WTC11 (cell line): ENCODE measurements at regions not wholly inside any gene's neighbourhood (a gene's known extent, or its start where the extent isn't known, plus 50 kb on each side); places are given as distances from the start of the nearest gene placed in this dataset.

Experiments used
- ATAC-seq: fragments of 200-7000 bp; cut with Tn5 transposase; 2 replicates; pipeline ENCODE4 v1.10.0; 2021; ENCODE audit warnings: mild to moderate bottlenecking, moderate library complexity
- CTCF ChIA-PET: fragments of 300-600 bp; sonication (Branson Sonifier 250); formaldehyde crosslinking; loops from one replicate; lab custom pipeline; 2021; ENCODE audit warnings: antibody characterized with exemption; lab: Charles Lee
- POLR2A ChIA-PET: fragments of 350-600 bp; sonication (Branson Sonifier 250); formaldehyde crosslinking; loops from one replicate; lab custom pipeline; 2021; ENCODE audit warnings: antibody characterized with exemption; lab: Charles Lee
- DNase-seq: peaks from one replicate; pipeline ENCODE4 v3.0.0; 2021; ENCODE audit warnings: low spot score
- H3K27ac Mint-ChIP-seq: 2 replicates; pipeline ENCODE4 v1.8.0; 2021; ENCODE audit warnings: mixed read lengths
- H3K27me3 Mint-ChIP-seq: 2 replicates; pipeline ENCODE4 v1.8.0; 2021; ENCODE audit warnings: low read depth, mild to moderate bottlenecking, moderate library complexity, mixed read lengths
- H3K36me3 Mint-ChIP-seq: 2 replicates; pipeline ENCODE4 v1.8.0; 2021; ENCODE audit warnings: mixed read lengths
- H3K4me1 Mint-ChIP-seq: 2 replicates; pipeline ENCODE4 v1.8.0; 2022; ENCODE audit warnings: mixed read lengths
- H3K4me3 Mint-ChIP-seq: 2 replicates; pipeline ENCODE4 v1.8.0; 2021; ENCODE audit warnings: mild to moderate bottlenecking, moderate library complexity, mixed read lengths
- H3K9me3 Mint-ChIP-seq: 2 replicates; pipeline ENCODE4 v1.8.0; 2021; ENCODE audit warnings: mixed read lengths
- ATF1 ChIP-seq: sonication (generic); formaldehyde crosslinking; IDR thresholded peaks from 2 replicates; pipeline ENCODE4 v1.8.1; 2023; ENCODE audit warnings: mild to moderate bottlenecking, moderate library complexity, missing genetic modification reagents
- CREM ChIP-seq: sonication (generic); formaldehyde crosslinking; IDR thresholded peaks from 2 replicates; pipeline ENCODE4 v1.8.1; 2022; ENCODE audit warnings: mild to moderate bottlenecking, missing genetic modification reagents, moderate library complexity
- CTCF ChIP-seq: fragments of 200-600 bp; IDR thresholded peaks from 2 replicates; pipeline ENCODE4 v1.8.0; 2022; ENCODE audit warnings: antibody characterized with exemption
- E2F5 ChIP-seq: sonication (generic); formaldehyde crosslinking; IDR thresholded peaks from 2 replicates; pipeline ENCODE4 v1.8.1; 2022; ENCODE audit warnings: mild to moderate bottlenecking, moderate library complexity, missing genetic modification reagents
- ELF4 ChIP-seq: sonication (generic); formaldehyde crosslinking; IDR thresholded peaks from 2 replicates; pipeline ENCODE4 v1.8.1; 2022; ENCODE audit warnings: low read depth, mild to moderate bottlenecking, moderate library complexity, missing genetic modification reagents
- ESRRA ChIP-seq: sonication (generic); formaldehyde crosslinking; IDR thresholded peaks from 2 replicates; pipeline ENCODE4 v1.8.1; 2022; ENCODE audit warnings: mild to moderate bottlenecking, missing genetic modification reagents, borderline replicate concordance
- GTF2I ChIP-seq: fragments of 250-450 bp; sonication (Bioruptor Pico); conservative IDR thresholded peaks from 2 replicates; pipeline ENCODE4 v1.4.0; 2021; ENCODE audit warnings: mild to moderate bottlenecking
- IRF2 ChIP-seq: sonication (generic); formaldehyde crosslinking; IDR thresholded peaks from 2 replicates; pipeline ENCODE4 v1.8.0; 2022; ENCODE audit warnings: low read depth, missing genetic modification reagents, borderline replicate concordance
- JAZF1 ChIP-seq: fragments of 250-450 bp; sonication (Bioruptor Pico); IDR thresholded peaks from 2 replicates; pipeline ENCODE4 v1.9.0; 2021; ENCODE audit warnings: moderate library complexity, mild to moderate bottlenecking, inconsistent platforms
- KAT7 ChIP-seq: sonication (generic); formaldehyde crosslinking; IDR thresholded peaks from 2 replicates; pipeline ENCODE4 v1.8.1; 2023; ENCODE audit warnings: missing genetic modification reagents, mild to moderate bottlenecking, borderline replicate concordance
- NR2C2 ChIP-seq: sonication (generic); formaldehyde crosslinking; IDR thresholded peaks from 2 replicates; pipeline ENCODE4 v1.8.0; 2022; ENCODE audit warnings: mild to moderate bottlenecking, missing genetic modification reagents
- OVOL2 ChIP-seq: fragments of 250-450 bp; sonication (Bioruptor Pico); IDR thresholded peaks from 2 replicates; pipeline ENCODE4 v1.9.0; 2021; ENCODE audit warnings: mild to moderate bottlenecking, borderline replicate concordance
- SP1 ChIP-seq: sonication (generic); formaldehyde crosslinking; conservative IDR thresholded peaks from 2 replicates; pipeline ENCODE4 v1.8.1; 2022; ENCODE audit warnings: missing genetic modification reagents
- ZBTB43 ChIP-seq: sonication (generic); formaldehyde crosslinking; IDR thresholded peaks from 2 replicates; pipeline ENCODE4 v1.8.1; 2023; ENCODE audit warnings: mild to moderate bottlenecking, missing genetic modification reagents
- ZNF121 ChIP-seq: sonication (generic); formaldehyde crosslinking; IDR thresholded peaks from 2 replicates; pipeline ENCODE4 v1.8.0; 2023; ENCODE audit warnings: missing genetic modification reagents
- ZNF416 ChIP-seq: fragments of 250-450 bp; sonication (Bioruptor Pico); IDR thresholded peaks from 2 replicates; pipeline ENCODE4 v1.9.0; 2021; ENCODE audit warnings: mild to moderate bottlenecking, inconsistent platforms
- ZNF532 ChIP-seq: fragments of 250-450 bp; sonication (Bioruptor Pico); IDR thresholded peaks from 2 replicates; pipeline ENCODE4 v1.9.0; 2021; ENCODE audit warnings: mild to moderate bottlenecking, borderline replicate concordance

- no peak overlapping the region for H3K27ac Mint-ChIP-seq
Measured at GRCh38 chr20:56896447-56896846, 267.3 kb downstream of the TFAP2C start.

GRCh38 chr20:56897318-56897957 lies 268.3 kb downstream of the TFAP2C start:
- DNase-seq (peak; percentile 30), ATAC-seq (peak; percentile 55)
- Mint-ChIP-seq H3K4me3 (no peak overlapping the region), H3K4me1 (peaks cover 41% of the 10 kb centered on the region), H3K27ac (no peak overlapping the region), H3K27me3 (peaks cover 5% of the 10 kb centered on the region), H3K9me3 (peaks cover 14% of the 10 kb centered on the region), H3K36me3 (peaks cover 7% of the 10 kb centered on the region)
- TF ChIP-seq ZBTB43 (no peak), ZNF416 (CRISPR knock-in tag) (no peak), ESRRA (CRISPR knock-in tag) (no peak), GTF2I (peak; percentile 93), KAT7 (CRISPR knock-in tag) (no peak)
- ChIA-PET CTCF (interaction anchor here (1.0 kb wide), 1 partner anchor 54 kb away, joined by 3 read pairs; no protein-coding TSS in a partner anchor), POLR2A (no interaction called here)

More at GRCh38 chr20:56896447-56896846, 267.3 kb downstream of the TFAP2C start:
- Mint-ChIP-seq H3K4me3 (no peak overlapping the region), H3K36me3 (peaks cover 7% of the 10 kb centered on the region), H3K27me3 (peaks cover 5% of the 10 kb centered on the region), H3K9me3 (peaks cover 12% of the 10 kb centered on the region), H3K4me1 (peaks cover 44% of the 10 kb centered on the region)
- POLR2A ChIA-PET: no interaction called here
- no peak for ATAC-seq
- CTCF ChIA-PET: interaction anchor here (1.2 kb wide), 1 partner anchor 22 kb away, joined by 3 read pairs; no protein-coding TSS in a partner anchor
- DNase-seq: no peak
- no peak for TF ChIP-seq ATF1 (CRISPR knock-in tag)

GRCh38 chr20:56897958-56898349 lies 268.8 kb downstream of the TFAP2C start:
- H3K4me1 Mint-ChIP-seq: peaks cover 38% of the 10 kb centered on the region
- peaks cover 14% of the 10 kb centered on the region for H3K9me3 Mint-ChIP-seq
- no peak overlapping the region for H3K4me3 Mint-ChIP-seq
- ChIA-PET CTCF (interaction anchor here (0.6 kb wide), 1 partner anchor 298 kb away, joined by 3 read pairs; no protein-coding TSS in a partner anchor), POLR2A (no interaction called here)
- H3K27me3 Mint-ChIP-seq: peaks cover 5% of the 10 kb centered on the region
- peaks cover 7% of the 10 kb centered on the region for H3K36me3 Mint-ChIP-seq
- no peak overlapping the region for H3K27ac Mint-ChIP-seq
- DNase-seq: no peak
- no peak for TF ChIP-seq CTCF
- TF ChIP-seq IRF2 (CRISPR knock-in tag): no peak
- ATAC-seq: no peak

GRCh38 chr20:56899506-56899905 lies 270.4 kb downstream of the TFAP2C start:
- DNase-seq: no peak
- no peak for ATAC-seq
- TF ChIP-seq E2F5 (CRISPR knock-in tag) (no peak), ZNF532 (CRISPR knock-in tag) (no peak), NR2C2 (CRISPR knock-in tag) (no peak), ELF4 (no peak), ZNF121 (CRISPR knock-in tag) (no peak), OVOL2 (no peak), SP1 (CRISPR knock-in tag) (no peak), CREM (no peak), JAZF1 (no peak)
- H3K27me3 Mint-ChIP-seq: peaks cover 5% of the 10 kb centered on the region
- ChIA-PET POLR2A (no interaction called here), CTCF (no interaction called here)
- H3K4me3 Mint-ChIP-seq: no peak overlapping the region
- no peak overlapping the region for H3K27ac Mint-ChIP-seq
- H3K36me3 Mint-ChIP-seq: peaks cover 7% of the 10 kb centered on the region
- H3K9me3 Mint-ChIP-seq: peaks cover 14% of the 10 kb centered on the region
- peaks cover 28% of the 10 kb centered on the region for H3K4me1 Mint-ChIP-seq
